SKM-1 treated with dmso at 0.1 percent for 144 hours (cell line): ENCODE measurements at regions not wholly inside any gene's neighbourhood (a gene's known extent, or its start where the extent isn't known, plus 50 kb on each side); places are given as distances from the start of the nearest gene placed in this dataset.

Experiments
- DNase-seq: peaks from one replicate; lab custom pipeline; 2025; ENCODE audit not compliant: unreplicated experiment; lab: John Stamatoyannopoulos, UW

DNA sequence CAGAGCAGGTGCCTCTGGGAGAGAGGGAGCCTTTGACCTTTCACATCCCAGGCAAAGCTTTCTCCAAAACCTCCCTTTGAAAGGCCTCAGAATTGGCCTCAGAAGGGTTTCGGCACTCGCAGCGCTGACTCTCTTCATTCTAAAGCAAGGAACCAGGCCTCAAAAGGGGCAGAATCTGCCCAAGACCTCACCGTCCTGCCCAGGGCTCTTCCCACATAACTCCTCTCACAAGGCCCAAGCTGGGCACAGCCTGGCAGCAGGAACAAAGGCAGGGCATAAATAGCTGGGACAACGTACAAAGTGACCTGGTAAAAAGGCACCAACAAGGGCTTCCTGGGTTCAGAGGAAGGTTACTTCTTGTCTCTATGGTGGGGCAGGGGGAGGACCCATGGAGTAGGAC is 166.3 kb upstream of the FSTL4 start:
- no peak for DNase-seq

- DNase-seq = no peak
These were observed 165.6 kb upstream of the FSTL4 start for GRCh38 chr5:133777951-133778350.

GRCh38 chr5:133775584-133776304 is 163.4 kb upstream of the FSTL4 start:
- no peak for DNase-seq

- no peak for DNase-seq
These were observed 161.2 kb upstream of the FSTL4 start for GRCh38 chr5:133773247-133774202.

- DNase-seq = no peak
These were observed 157.5 kb upstream of the FSTL4 start for GRCh38 chr5:133769842-133770241.

GRCh38 chr5:133763744-133764143 is 151.4 kb upstream of the FSTL4 start:
- no peak for DNase-seq

- DNase-seq = no peak
These were observed 149.3 kb upstream of the FSTL4 start for GRCh38 chr5:133761632-133762031.

- DNase-seq = no peak
These were observed 148.2 kb upstream of the FSTL4 start for GRCh38 chr5:133760532-133760931.

- no peak for DNase-seq
These were observed 146.3 kb upstream of the FSTL4 start for GRCh38 chr5:133758641-133759040.

GRCh38 chr5:133757396-133757945 is 145.1 kb upstream of the FSTL4 start:
- DNase-seq = no peak

DNA sequence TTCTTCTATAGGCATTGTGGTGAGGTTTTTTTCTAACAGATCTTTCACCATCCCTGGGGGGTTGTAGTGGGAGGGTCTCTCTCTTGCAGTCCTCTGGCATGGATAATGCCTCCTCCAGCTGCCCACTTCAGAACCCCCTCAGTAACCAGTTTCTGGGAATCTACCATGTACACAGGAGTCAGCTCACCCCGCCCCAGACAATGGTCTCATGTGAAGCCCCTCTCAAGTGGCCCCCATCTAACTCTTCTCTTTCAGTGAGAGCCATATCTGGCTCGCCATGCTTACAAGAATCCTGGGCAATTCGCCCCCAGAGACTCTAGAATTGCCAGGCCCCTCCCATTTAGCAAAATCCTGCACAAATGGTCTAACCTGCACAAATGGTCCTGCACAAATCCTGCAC is 144.4 kb upstream of the FSTL4 start:
- no peak for DNase-seq

DNA sequence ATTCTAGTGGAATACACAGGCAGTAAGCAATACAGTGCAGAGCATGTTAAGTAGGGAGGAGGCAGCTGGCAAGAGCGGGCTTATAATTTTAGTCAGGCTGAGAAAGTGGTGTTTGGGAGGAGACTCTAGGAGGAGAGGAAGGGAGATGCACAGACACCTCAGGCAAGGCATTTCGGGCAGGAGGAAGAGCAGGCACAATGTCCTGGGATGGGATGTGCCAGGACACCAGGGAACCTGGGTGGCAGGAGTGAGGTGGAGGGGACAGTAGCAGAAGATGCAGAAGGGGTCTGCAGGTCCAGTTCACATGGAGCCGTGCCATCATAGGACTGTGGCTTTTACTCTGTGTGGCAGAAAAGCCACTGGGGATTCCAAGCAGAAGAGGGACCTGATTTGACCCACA is 143.7 kb upstream of the FSTL4 start:
- no peak for DNase-seq

- DNase-seq = no peak
These were observed 142.3 kb upstream of the FSTL4 start for GRCh38 chr5:133754575-133755169.

DNA sequence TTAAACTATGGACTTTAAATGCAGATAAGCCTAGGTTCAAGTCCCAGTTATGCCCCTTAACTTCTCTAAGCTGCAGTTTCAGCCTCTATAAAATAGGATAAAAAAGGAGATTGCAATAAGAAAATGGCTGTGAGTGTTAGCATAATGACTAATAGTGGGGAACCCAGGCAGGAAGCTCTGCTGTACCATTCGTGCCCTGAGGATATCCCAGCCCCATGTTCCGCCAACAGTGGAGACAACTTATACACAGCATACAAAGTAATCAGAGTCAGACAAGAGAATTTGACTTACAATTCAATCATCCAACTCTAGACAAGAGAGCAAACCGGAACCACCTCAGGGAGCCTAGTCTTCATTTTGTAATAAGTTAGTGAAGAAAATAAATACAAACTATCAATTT is 141.5 kb upstream of the FSTL4 start:
- no peak for DNase-seq

DNA sequence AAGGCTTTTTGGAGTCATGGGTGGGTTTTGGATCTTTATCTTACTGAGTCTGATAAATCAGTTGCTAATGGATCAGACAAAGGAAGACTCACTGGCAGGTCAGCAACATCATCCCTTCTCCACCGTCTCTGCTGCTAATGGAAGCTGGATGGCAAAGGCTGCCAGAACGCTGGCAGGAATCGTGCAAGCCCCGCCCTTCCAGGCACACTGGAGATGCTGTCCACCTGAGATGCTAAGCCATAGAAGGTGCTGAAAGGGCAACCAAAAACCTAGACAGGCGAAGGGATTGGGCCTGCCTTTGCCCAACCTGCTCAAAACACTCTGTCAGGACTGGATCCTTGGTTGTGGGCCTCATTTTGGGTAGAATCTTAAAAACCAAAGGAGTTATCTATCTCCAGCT is 139.5 kb upstream of the FSTL4 start:
- no peak for DNase-seq

- no peak for DNase-seq
These were observed 139.1 kb upstream of the FSTL4 start for GRCh38 chr5:133751421-133751820.

DNA sequence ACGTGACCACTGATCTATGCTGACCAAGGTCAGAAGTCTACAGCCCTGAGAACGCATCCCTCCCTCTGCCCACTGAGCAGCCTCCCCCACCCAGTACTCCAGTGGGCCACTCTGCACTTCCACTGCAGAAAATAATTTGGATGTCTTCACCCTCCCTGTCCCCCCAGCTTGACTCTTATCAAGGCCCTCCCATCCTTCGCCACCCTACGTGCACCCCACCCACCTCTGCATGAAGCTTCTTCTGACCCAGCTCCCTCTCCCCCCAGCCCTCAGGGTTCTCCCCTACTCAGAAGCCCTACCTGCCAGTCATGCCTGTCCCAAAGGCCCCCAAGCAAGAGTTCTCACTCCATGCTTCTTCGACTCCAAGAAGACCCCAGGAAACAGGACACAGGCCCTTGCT is 138.5 kb upstream of the FSTL4 start:
- DNase-seq = no peak

DNA sequence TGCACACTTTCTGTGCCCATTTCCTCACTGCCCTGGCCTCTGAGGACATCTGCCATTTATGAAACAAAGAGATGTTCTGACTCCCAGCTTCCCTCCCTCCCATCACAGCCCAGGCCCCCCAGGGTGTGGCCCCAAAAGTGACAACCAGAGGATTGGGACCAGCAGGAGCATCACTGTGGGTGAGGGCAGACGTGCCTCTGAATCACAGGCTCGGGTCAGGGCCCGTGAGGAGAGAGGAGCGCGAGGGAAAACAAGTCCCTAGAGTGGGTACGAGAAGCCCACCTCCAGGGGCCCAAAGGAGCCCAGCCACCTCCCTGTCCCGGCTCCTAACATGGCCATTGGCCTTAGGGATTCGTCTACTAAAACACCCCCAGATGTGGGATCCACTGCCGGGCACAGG is 138.0 kb upstream of the FSTL4 start:
- no peak for DNase-seq

DNA sequence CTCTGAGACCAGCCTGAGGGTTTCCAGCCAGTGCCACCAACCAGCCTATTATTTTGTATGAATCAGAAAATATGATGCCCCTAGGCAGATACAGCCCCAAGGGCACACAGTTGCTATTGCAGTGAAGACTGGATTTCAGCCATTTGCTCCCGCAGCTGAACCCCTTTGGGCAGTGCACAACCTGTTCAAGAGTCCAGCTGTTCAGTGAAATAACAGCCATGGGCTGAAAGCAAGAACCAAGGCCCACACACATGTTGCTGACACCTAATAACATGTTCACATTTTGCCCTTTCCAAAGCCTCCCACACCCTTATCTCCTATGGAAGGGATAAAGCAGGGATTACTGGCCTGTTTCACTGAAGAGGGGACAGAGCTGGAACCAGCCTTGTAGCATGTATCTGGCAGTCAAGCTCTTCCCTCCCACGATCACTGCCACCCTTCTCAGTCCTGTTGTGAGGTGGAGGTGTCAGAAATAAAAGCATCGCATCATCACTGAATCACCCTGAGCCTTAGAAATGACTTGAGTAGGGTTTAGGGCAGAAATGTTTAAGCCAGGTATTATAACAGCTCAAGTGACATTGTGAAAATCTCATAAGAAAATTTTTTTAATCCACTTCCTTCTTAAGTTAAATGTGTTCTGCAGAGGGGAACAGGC is 137.1 kb upstream of the FSTL4 start:
- DNase-seq = no peak

DNA sequence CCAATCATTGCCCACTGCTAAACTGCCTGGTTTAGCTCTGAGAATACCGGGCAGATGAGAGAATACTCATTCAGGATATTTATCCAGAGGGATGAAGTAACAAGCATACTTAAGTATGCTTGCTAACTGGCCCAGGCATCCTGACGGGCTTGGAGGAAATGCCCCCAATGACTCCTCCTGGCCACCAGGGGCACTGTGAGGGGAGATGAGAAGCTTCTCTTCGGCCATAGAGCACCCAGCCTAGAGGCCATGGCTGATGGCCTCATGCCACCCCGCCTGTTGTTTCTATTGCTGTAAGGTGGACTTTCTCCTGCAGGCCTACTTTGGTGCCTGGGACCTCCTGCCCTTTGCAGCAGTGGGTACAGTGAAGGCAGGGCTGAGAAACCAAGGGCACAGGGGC is 134.5 kb upstream of the FSTL4 start:
- DNase-seq = no peak

DNA sequence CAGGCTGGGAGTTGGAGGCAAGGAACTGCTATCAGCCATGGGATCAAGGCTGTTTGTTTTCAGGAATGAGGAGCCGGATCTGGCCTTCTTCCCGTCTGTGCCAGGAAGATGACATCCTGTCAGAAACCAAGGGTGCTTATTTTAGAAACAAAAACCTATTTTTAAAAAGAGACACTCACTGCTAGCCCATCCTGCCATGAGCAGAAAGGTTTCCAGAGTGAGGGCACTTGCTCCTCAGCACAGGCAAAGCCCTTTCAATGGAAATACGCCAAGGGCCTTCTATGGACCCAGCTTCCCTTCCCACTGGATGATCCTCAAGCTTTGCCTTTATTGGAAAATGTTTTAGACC is 132.6 kb upstream of the FSTL4 start:
- no peak for DNase-seq
